Vagina (tissue), 2 donors: ENCODE measurements at regions not wholly inside any gene's neighbourhood (a gene's known extent, or its start where the extent isn't known, plus 50 kb on each side); places are given as distances from the start of the nearest gene placed in this dataset.

Experiments
- CTCF ChIP-seq, 3 experiments: fragments of 450-650 bp in 2 of 3; fragments of 200-600 bp in 1 of 3; sonication (generic) in 1 of 3; IDR thresholded peaks; one replicate each; pipeline ENCODE4 v1.5.1; 2017 to 2019; ENCODE audit warnings: antibody characterized with exemption in 3 of 3, mild to moderate bottlenecking in 2 of 3, moderate library complexity in 2 of 3
- POLR2A ChIP-seq, 2 donors: fragments of 450-650 bp; IDR thresholded peaks; one replicate each; pipeline ENCODE4 v1.6.1; 2017; ENCODE audit warnings: antibody characterized with exemption in 2 of 2, mild to moderate bottlenecking in 2 of 2, moderate library complexity in 2 of 2

GRCh38 chr11:127528297-127528696, 527.7 kb upstream of the KIRREL3 start:
- TF ChIP-seq CTCF (IDR thresholded peaks at IDR 0.05) = no peak
- TF ChIP-seq POLR2A (IDR thresholded peaks at IDR 0.05) = no peak
